ENCODE measurements at regions not wholly inside any gene's neighbourhood (a gene's known extent, or its start where the extent isn't known, plus 50 kb on each side); places are given as distances from the start of the nearest gene placed in this dataset.

DNA sequence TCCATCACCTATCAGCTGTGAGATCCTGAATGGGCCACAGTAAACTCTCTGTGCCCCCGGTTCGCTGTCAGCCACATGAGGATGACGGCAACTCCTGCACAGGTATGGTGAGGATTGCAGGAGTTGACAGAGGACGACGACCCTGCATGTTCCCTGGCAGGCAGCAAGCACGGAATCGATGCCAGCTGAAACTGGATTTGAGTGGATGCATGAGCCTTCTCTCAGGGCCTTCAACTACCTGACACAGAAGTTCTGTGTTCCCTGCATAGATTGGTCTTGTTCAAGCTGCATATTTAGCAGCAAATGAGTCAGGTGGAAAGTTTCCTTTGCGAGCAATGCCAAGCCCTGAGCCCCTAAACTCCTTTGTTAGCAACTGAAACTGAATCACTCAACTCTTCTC, 69.6 kb upstream of the PTCH1 start:
- no peaks in the 10 kb centered on the region for H3K9me3 Mint-ChIP-seq
- H3K27me3 Mint-ChIP-seq (ENCODE audit: low read depth in 2 of 2) = peaks cover 15 to 18% of the 10 kb centered on the region in 2 donors
- Histone ChIP-seq H3K27me3 (ENCODE audit: control insufficient read depth, insufficient read depth, low read length) (no peaks in the 10 kb centered on the region), H3K4me1 (ENCODE audit: control insufficient read depth, insufficient read depth, low read length) (no peaks in the 10 kb centered on the region), H3K36me3 (ENCODE audit: control insufficient read depth, insufficient read depth, low read length) (no peaks in the 10 kb centered on the region), H3K27ac (ENCODE audit: low read length) (no peak overlapping the region), H3K9me3 (ENCODE audit: control insufficient read depth, insufficient read depth, low read length) (no peaks in the 10 kb centered on the region), H3K4me3 (ENCODE audit: low read length) (no peak overlapping the region)
- H3K27ac Mint-ChIP-seq = no peak overlapping the region
- no peak for ATAC-seq
- H3K4me1 Mint-ChIP-seq = no peaks in the 10 kb centered on the region
- WGBS (ENCODE audit: insufficient coverage) = 92% methylated on average over 8 of the region's 8 CpGs
- no peak for DNase-seq
- TF ChIP-seq CTCF (IDR thresholded peaks at IDR 0.05) = no peak
- intact Hi-C loops (cut with micrococcal nuclease) = no loop called here
- no peaks in the 10 kb centered on the region for H3K36me3 Mint-ChIP-seq
- no peak overlapping the region for H3K4me3 Mint-ChIP-seq

DNA sequence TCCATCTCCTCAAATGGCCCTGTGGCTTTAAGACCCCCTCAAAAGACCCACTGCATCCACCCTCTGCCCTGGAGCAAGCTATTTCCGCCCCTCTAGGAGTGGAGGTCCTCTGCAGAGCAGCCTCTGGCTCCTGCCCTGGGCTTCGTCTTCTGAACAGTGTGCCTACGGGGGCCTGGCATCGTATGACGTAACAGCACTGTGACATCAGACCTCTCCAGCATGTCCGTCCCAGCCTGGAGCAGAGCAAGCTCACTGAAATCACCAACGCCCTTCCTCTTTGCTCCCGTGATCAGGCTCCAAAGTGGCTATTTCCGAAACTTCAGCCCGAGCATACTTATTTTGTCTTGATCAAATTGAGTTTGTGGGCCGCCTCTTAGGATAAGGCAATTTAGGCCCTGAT, 69.1 kb upstream of the PTCH1 start:
- ATAC-seq (no peak), DNase-seq (no peak)
- no peak overlapping the region for H3K4me3 Mint-ChIP-seq
- 93% methylated on average over 11 of the region's 11 CpGs for WGBS (ENCODE audit: insufficient coverage)
- no peak for TF ChIP-seq CTCF (IDR thresholded peaks at IDR 0.05)
- Histone ChIP-seq H3K27me3 (ENCODE audit: control insufficient read depth, insufficient read depth, low read length) (no peaks in the 10 kb centered on the region), H3K36me3 (ENCODE audit: control insufficient read depth, insufficient read depth, low read length) (no peaks in the 10 kb centered on the region), H3K9me3 (ENCODE audit: control insufficient read depth, insufficient read depth, low read length) (no peaks in the 10 kb centered on the region), H3K4me1 (ENCODE audit: control insufficient read depth, insufficient read depth, low read length) (no peaks in the 10 kb centered on the region), H3K4me3 (ENCODE audit: low read length) (no peak overlapping the region), H3K27ac (ENCODE audit: low read length) (no peak overlapping the region)
- H3K27me3 Mint-ChIP-seq (ENCODE audit: low read depth in 2 of 2) = peaks cover 15 to 17% of the 10 kb centered on the region in 2 donors
- intact Hi-C loops (cut with micrococcal nuclease) = no loop called here
- no peaks in the 10 kb centered on the region for H3K4me1 Mint-ChIP-seq
- no peaks in the 10 kb centered on the region for H3K9me3 Mint-ChIP-seq
- no peak overlapping the region for H3K27ac Mint-ChIP-seq
- H3K36me3 Mint-ChIP-seq = no peaks in the 10 kb centered on the region

GRCh38 chr9:95584176-95584575, 67.4 kb upstream of the PTCH1 start:
- H3K27ac Mint-ChIP-seq = no peak overlapping the region

More at GRCh38 chr9:95584176-95584575, 67.4 kb upstream of the PTCH1 start:
- H3K4me1 ChIP-seq (ENCODE audit: control insufficient read depth, insufficient read depth, low read length) = no peaks in the 10 kb centered on the region
- no peaks in the 10 kb centered on the region for H3K27me3 ChIP-seq (ENCODE audit: control insufficient read depth, insufficient read depth, low read length)
- H3K27ac ChIP-seq (ENCODE audit: low read length) = no peak overlapping the region
- peaks cover 8 to 12% of the 10 kb centered on the region in 2 donors for H3K27me3 Mint-ChIP-seq (ENCODE audit: low read depth in 2 of 2)
- H3K36me3 Mint-ChIP-seq = no peaks in the 10 kb centered on the region
- no peaks in the 10 kb centered on the region for H3K9me3 Mint-ChIP-seq
- intact Hi-C loops (cut with micrococcal nuclease) = no loop called here
- no peaks in the 10 kb centered on the region for H3K4me1 Mint-ChIP-seq
- H3K4me3 Mint-ChIP-seq = no peak overlapping the region
- TF ChIP-seq CTCF (IDR thresholded peaks at IDR 0.05) = no peak
- no peaks in the 10 kb centered on the region for H3K36me3 ChIP-seq (ENCODE audit: control insufficient read depth, insufficient read depth, low read length)
- 80% methylated on average over 10 of the region's 10 CpGs for WGBS (ENCODE audit: insufficient coverage)
- H3K4me3 ChIP-seq (ENCODE audit: low read length) = no peak overlapping the region
- H3K9me3 ChIP-seq (ENCODE audit: control insufficient read depth, insufficient read depth, low read length) = no peaks in the 10 kb centered on the region
- DNase-seq (no peak), ATAC-seq (no peak)
